Suprapubic skin (tissue), 3 donors: ENCODE measurements at regions not wholly inside any gene's neighbourhood (a gene's known extent, or its start where the extent isn't known, plus 50 kb on each side); places are given as distances from the start of the nearest gene placed in this dataset.

Source experiments
- CTCF ChIP-seq, 2 donors: fragments of 200-600 bp in 1 of 2; fragments of 450-650 bp in 1 of 2; sonication (generic) in 1 of 2; IDR thresholded peaks; one replicate each; pipeline ENCODE4 v1.5.1; 2016 to 2019; ENCODE audit warnings: antibody characterized with exemption in 2 of 2, mild to moderate bottlenecking in 1 of 2, moderate library complexity in 1 of 2
- EP300 ChIP-seq: sonication (generic); formaldehyde crosslinking; IDR thresholded peaks from one replicate; pipeline ENCODE4 v1.6.1; 2017; ENCODE audit warnings: antibody characterized with exemption
- POLR2A ChIP-seq, 2 donors: fragments of 450-650 bp; IDR thresholded peaks; one replicate each; pipeline ENCODE4 v1.6.1; 2017; ENCODE audit warnings: antibody characterized with exemption in 2 of 2, mild to moderate bottlenecking in 2 of 2, moderate library complexity in 2 of 2

- TF ChIP-seq CTCF (IDR thresholded peaks at IDR 0.05), result no peak
- TF ChIP-seq EP300, result no peak
- no peak for TF ChIP-seq POLR2A (IDR thresholded peaks at IDR 0.05)
These were observed 471.9 kb upstream of the CELF2 start for GRCh38 chr10:10545771-10546170.
